ENCODE measurements at regions not wholly inside any gene's neighbourhood (a gene's known extent, or its start where the extent isn't known, plus 50 kb on each side); places are given as distances from the start of the nearest gene placed in this dataset.
"Not testable (repeated sequence)": the region's sequence is repeated elsewhere in the genome, so short reads cannot be mapped to it uniquely, and the experiment has no call there.

GRCh38 chr5:39702928-39703327 is 278.1 kb upstream of the DAB2 start:
- 84% methylated on average over 3 of the region's 3 CpGs for WGBS
- Histone ChIP-seq H3K36me3 (ENCODE audit: insufficient read depth) (no peaks in the 10 kb centered on the region), H3K27ac (ENCODE audit: low read depth) (no peak overlapping the region), H3K4me3 (ENCODE audit: low read depth, low read length) (no peak overlapping the region), H3K4me1 (ENCODE audit: insufficient read depth) (no peaks in the 10 kb centered on the region)
- DNase-seq (ENCODE audit: extremely low spot score): no peak

- no peak overlapping the region for H3K27ac ChIP-seq (ENCODE audit: low read depth)
- DNase-seq (ENCODE audit: extremely low spot score): no peak
- 23% methylated on average over 1 of the region's 1 CpG for WGBS
These were observed 275.7 kb upstream of the DAB2 start for GRCh38 chr5:39700523-39700922.

GRCh38 chr5:39698838-39699560 is 274.2 kb upstream of the DAB2 start:
- Histone ChIP-seq H3K36me3 (ENCODE audit: insufficient read depth) (no peaks in the 10 kb centered on the region), H3K4me3 (ENCODE audit: low read depth, low read length) (no peak overlapping the region), H3K4me1 (ENCODE audit: insufficient read depth) (no peaks in the 10 kb centered on the region), H3K27ac (ENCODE audit: low read depth) (no peak overlapping the region)
- DNase-seq (ENCODE audit: extremely low spot score): no peak
- WGBS: 45% methylated on average over 4 of the region's 4 CpGs

More at GRCh38 chr5:39700523-39700922, 275.7 kb upstream of the DAB2 start:
- H3K36me3 ChIP-seq (ENCODE audit: insufficient read depth): no peaks in the 10 kb centered on the region
- H3K4me1 ChIP-seq (ENCODE audit: insufficient read depth): no peaks in the 10 kb centered on the region
- H3K4me3 ChIP-seq (ENCODE audit: low read depth, low read length): no peak overlapping the region

- Histone ChIP-seq H3K4me3 (ENCODE audit: low read depth, low read length) (no peak overlapping the region), H3K36me3 (ENCODE audit: insufficient read depth) (no peaks in the 10 kb centered on the region), H3K27ac (ENCODE audit: low read depth) (no peak overlapping the region), H3K4me1 (ENCODE audit: insufficient read depth) (no peaks in the 10 kb centered on the region)
- no peak for DNase-seq (ENCODE audit: extremely low spot score)
These were observed 273.1 kb upstream of the DAB2 start for GRCh38 chr5:39697881-39698280.

- WGBS: 37% methylated on average over 1 of the region's 1 CpG
- H3K4me1 ChIP-seq (ENCODE audit: insufficient read depth): no peaks in the 10 kb centered on the region
- H3K4me3 ChIP-seq (ENCODE audit: low read depth, low read length): no peak overlapping the region
- no peaks in the 10 kb centered on the region for H3K36me3 ChIP-seq (ENCODE audit: insufficient read depth)
- no peak for DNase-seq (ENCODE audit: extremely low spot score)
- no peak overlapping the region for H3K27ac ChIP-seq (ENCODE audit: low read depth)
These were observed 272.1 kb upstream of the DAB2 start for GRCh38 chr5:39696672-39697398.

GRCh38 chr5:39691993-39692392 is 267.2 kb upstream of the DAB2 start:
- no peaks in the 10 kb centered on the region for H3K4me1 ChIP-seq (ENCODE audit: insufficient read depth)
- H3K36me3 ChIP-seq (ENCODE audit: insufficient read depth): no peaks in the 10 kb centered on the region
- 72% methylated on average over 2 of the region's 2 CpGs for WGBS
- no peak for DNase-seq (ENCODE audit: extremely low spot score)
- no peak overlapping the region for H3K27ac ChIP-seq (ENCODE audit: low read depth)
- no peak overlapping the region for H3K4me3 ChIP-seq (ENCODE audit: low read depth, low read length)

GRCh38 chr5:39691136-39691535 is 266.4 kb upstream of the DAB2 start:
- no peak for DNase-seq (ENCODE audit: extremely low spot score)
- WGBS: 78% methylated on average over 1 of the region's 1 CpG
- Histone ChIP-seq H3K4me1 (ENCODE audit: insufficient read depth) (no peaks in the 10 kb centered on the region), H3K27ac (ENCODE audit: low read depth) (no peak overlapping the region), H3K36me3 (ENCODE audit: insufficient read depth) (no peaks in the 10 kb centered on the region), H3K4me3 (ENCODE audit: low read depth, low read length) (no peak overlapping the region)

- H3K4me3 ChIP-seq (ENCODE audit: low read depth, low read length): no peak overlapping the region
- no peaks in the 10 kb centered on the region for H3K36me3 ChIP-seq (ENCODE audit: insufficient read depth)
- DNase-seq (ENCODE audit: extremely low spot score): no peak
- no peaks in the 10 kb centered on the region for H3K4me1 ChIP-seq (ENCODE audit: insufficient read depth)
- H3K27ac ChIP-seq (ENCODE audit: low read depth): no peak overlapping the region
These were observed 265.1 kb upstream of the DAB2 start for GRCh38 chr5:39689919-39690318.

- not testable (repeated sequence) for H3K4me3 ChIP-seq (ENCODE audit: low read depth, low read length); H3K27ac ChIP-seq (ENCODE audit: low read depth); H3K36me3 ChIP-seq (ENCODE audit: insufficient read depth); DNase-seq (ENCODE audit: extremely low spot score); H3K4me1 ChIP-seq (ENCODE audit: insufficient read depth)
- WGBS: 91% methylated on average over 8 of the region's 8 CpGs
These were observed 263.1 kb upstream of the DAB2 start for GRCh38 chr5:39687924-39688323.

- WGBS: 75% methylated on average over 1 of the region's 1 CpG
- no peaks in the 10 kb centered on the region for H3K36me3 ChIP-seq (ENCODE audit: insufficient read depth)
- DNase-seq (ENCODE audit: extremely low spot score): no peak
- no peak overlapping the region for H3K4me3 ChIP-seq (ENCODE audit: low read depth, low read length)
- H3K4me1 ChIP-seq (ENCODE audit: insufficient read depth): no peaks in the 10 kb centered on the region
- no peak overlapping the region for H3K27ac ChIP-seq (ENCODE audit: low read depth)
These were observed 255.4 kb upstream of the DAB2 start for GRCh38 chr5:39680213-39680612.

GRCh38 chr5:39678534-39678933 is 253.8 kb upstream of the DAB2 start:
- Histone ChIP-seq H3K4me1 (ENCODE audit: insufficient read depth) (no peaks in the 10 kb centered on the region), H3K27ac (ENCODE audit: low read depth) (no peak overlapping the region), H3K36me3 (ENCODE audit: insufficient read depth) (no peaks in the 10 kb centered on the region), H3K4me3 (ENCODE audit: low read depth, low read length) (no peak overlapping the region)
- no peak for DNase-seq (ENCODE audit: extremely low spot score)
- WGBS: 40% methylated on average over 1 of the region's 1 CpG

- no peaks in the 10 kb centered on the region for H3K36me3 ChIP-seq (ENCODE audit: insufficient read depth)
- no peak overlapping the region for H3K4me3 ChIP-seq (ENCODE audit: low read depth, low read length)
- no peaks in the 10 kb centered on the region for H3K4me1 ChIP-seq (ENCODE audit: insufficient read depth)
- 69% methylated on average over 2 of the region's 2 CpGs for WGBS
- DNase-seq (ENCODE audit: extremely low spot score): no peak
- H3K27ac ChIP-seq (ENCODE audit: low read depth): no peak overlapping the region
These were observed 250.9 kb upstream of the DAB2 start for GRCh38 chr5:39675676-39676075.

- no peak overlapping the region for H3K27ac ChIP-seq (ENCODE audit: low read depth)
- whole genome bisulfite sequencing: 68% methylated on average over 2 of the region's 2 CpGs
- no peak for DNase-seq (ENCODE audit: extremely low spot score)
- H3K36me3 ChIP-seq (ENCODE audit: insufficient read depth): no peaks in the 10 kb centered on the region
- no peak overlapping the region for H3K4me3 ChIP-seq (ENCODE audit: low read depth, low read length)
- no peaks in the 10 kb centered on the region for H3K4me1 ChIP-seq (ENCODE audit: insufficient read depth)
These were observed 249.7 kb upstream of the DAB2 start for GRCh38 chr5:39674209-39675082.

- Histone ChIP-seq H3K36me3 (ENCODE audit: insufficient read depth) (no peaks in the 10 kb centered on the region), H3K4me3 (ENCODE audit: low read depth, low read length) (no peak overlapping the region), H3K4me1 (ENCODE audit: insufficient read depth) (no peaks in the 10 kb centered on the region), H3K27ac (ENCODE audit: low read depth) (no peak overlapping the region)
- 33% methylated on average over 1 of the region's 1 CpG for WGBS
- DNase-seq (ENCODE audit: extremely low spot score): no peak
These were observed 246.8 kb upstream of the DAB2 start for GRCh38 chr5:39671561-39671961.
